SK-N-SH treated with all-trans-retinoic acid at 6 μM for 48 hours (cell line): ENCODE measurements at regions not wholly inside any gene's neighbourhood (a gene's known extent, or its start where the extent isn't known, plus 50 kb on each side); places are given as distances from the start of the nearest gene placed in this dataset.

Experiments used
- ATAC-seq: fragments of 200-7000 bp; cut with Tn5 transposase; 3 replicates; pipeline ENCODE4 v1.9.1; 2020; ENCODE audit warnings: mild to moderate bottlenecking, moderate library complexity
- BACH2 ChIP-seq: fragments of 250-450 bp; sonication (Bioruptor Pico); IDR thresholded peaks from 2 replicates; pipeline ENCODE4 v1.9.0; 2021; ENCODE audit warnings: mild to moderate bottlenecking, borderline replicate concordance
- CSDC2 ChIP-seq: fragments of 250-450 bp; sonication (Bioruptor Pico); IDR thresholded peaks from 2 replicates; pipeline ENCODE4 v1.5.0; 2020; ENCODE audit warnings: mild to moderate bottlenecking, moderate library complexity
- ESRRG ChIP-seq: fragments of 250-450 bp; sonication (Bioruptor Pico); IDR thresholded peaks from 2 replicates; pipeline ENCODE4 v1.6.1; 2021; ENCODE audit warnings: mild to moderate bottlenecking
- GLIS3 ChIP-seq: fragments of 250-450 bp; sonication (Bioruptor Pico); IDR thresholded peaks from 2 replicates; pipeline ENCODE4 v1.5.0; 2020; ENCODE audit warnings: mild to moderate bottlenecking, moderate library complexity
- ISL1 ChIP-seq: fragments of 250-450 bp; sonication (Bioruptor Pico); IDR thresholded peaks from 2 replicates; pipeline ENCODE4 v2.1.2; 2022; ENCODE audit warnings: mild to moderate bottlenecking, moderate library complexity
- PPARA ChIP-seq: fragments of 250-450 bp; sonication (Bioruptor Pico); IDR thresholded peaks from 2 replicates; pipeline ENCODE4 v1.5.0; 2020; ENCODE audit warnings: mild to moderate bottlenecking, borderline replicate concordance
- RARB ChIP-seq: fragments of 250-450 bp; sonication (Bioruptor Pico); IDR thresholded peaks from 2 replicates; pipeline ENCODE4 v1.8.0; 2021; ENCODE audit warnings: mild to moderate bottlenecking, moderate library complexity
- TOX ChIP-seq: fragments of 250-450 bp; sonication (Bioruptor Pico); IDR thresholded peaks from 2 replicates; pipeline ENCODE4 v1.8.0; 2021; ENCODE audit warnings: mild to moderate bottlenecking, moderate library complexity, borderline replicate concordance
- ZC3H10 ChIP-seq: fragments of 250-450 bp; sonication (Bioruptor Pico); IDR thresholded peaks from 2 replicates; pipeline ENCODE4 v1.5.1; 2021; ENCODE audit warnings: mild to moderate bottlenecking, moderate library complexity
- ZNF565 ChIP-seq: fragments of 450-650 bp; formaldehyde crosslinking; conservative IDR thresholded peaks from 2 replicates; pipeline ENCODE4 v1.5.0; 2020; ENCODE audit warnings: low read depth, mild to moderate bottlenecking, moderate library complexity
- ZNF70 ChIP-seq: fragments of 450-650 bp; formaldehyde crosslinking; IDR thresholded peaks from 2 replicates; pipeline ENCODE4 v1.5.0; 2020; ENCODE audit warnings: mild to moderate bottlenecking, moderate library complexity
- ZNF8 ChIP-seq: fragments of 450-650 bp; formaldehyde crosslinking; IDR thresholded peaks from 2 replicates; pipeline ENCODE4 v1.5.0; 2020; ENCODE audit warnings: mild to moderate bottlenecking, moderate library complexity
- TF ChIP-seq, protein P1 (sequence below): fragments of 250-450 bp; sonication (Bioruptor Pico); IDR thresholded peaks from 2 replicates; pipeline ENCODE4 v1.5.1; 2020; ENCODE audit warnings: low read depth, mild to moderate bottlenecking, moderate library complexity
- TF ChIP-seq, protein P2 (sequence below): fragments of 250-450 bp; sonication (Bioruptor Pico); IDR thresholded peaks from 2 replicates; pipeline ENCODE4 v1.8.0; 2021; ENCODE audit warnings: low read depth, mild to moderate bottlenecking, moderate library complexity, borderline replicate concordance
- TF ChIP-seq, protein P3 (sequence below): fragments of 250-450 bp; sonication (Bioruptor Pico); IDR thresholded peaks from 2 replicates; pipeline ENCODE4 v1.5.1; 2021; ENCODE audit warnings: mild to moderate bottlenecking, moderate library complexity
- TF ChIP-seq, protein P4 (sequence below): fragments of 250-450 bp; sonication (Bioruptor Pico); IDR thresholded peaks from 2 replicates; pipeline ENCODE4 v1.5.0; 2020; ENCODE audit warnings: mild to moderate bottlenecking, moderate library complexity
- TF ChIP-seq, protein P5 (sequence below): fragments of 250-450 bp; sonication (Bioruptor Pico); IDR thresholded peaks from 2 replicates; pipeline ENCODE4 v1.8.0; 2020; ENCODE audit warnings: mild to moderate bottlenecking, moderate library complexity, borderline replicate concordance

DNA sequence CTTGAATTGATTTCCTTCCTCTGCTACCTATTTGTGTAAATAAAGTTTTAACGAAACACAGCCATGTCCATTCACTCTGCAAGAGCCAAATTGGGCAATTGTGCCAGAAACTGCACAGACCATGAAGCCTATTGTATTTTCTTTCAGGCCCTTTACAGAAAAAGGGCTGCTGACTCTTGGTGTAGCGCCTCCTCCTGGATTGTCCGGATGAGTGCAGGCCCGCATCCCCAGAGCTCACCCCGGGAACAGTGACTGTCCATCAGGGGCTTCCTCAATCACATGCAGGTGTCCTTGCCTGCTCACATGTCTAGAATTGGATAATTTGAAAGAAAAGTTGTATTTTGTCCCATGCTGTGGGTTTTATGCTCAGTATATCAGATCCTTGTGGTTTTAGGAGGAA lies 1282.2 kb downstream of the AACS start:
- no peak for ATAC-seq
- TF ChIP-seq ZNF70 (CRISPR knock-in tag) (no peak), RARB (CRISPR knock-in tag) (no peak), ESRRG (no peak), ZC3H10 (CRISPR knock-in tag) (no peak), PPARA (CRISPR knock-in tag) (no peak), CSDC2 (CRISPR knock-in tag) (no peak), ISL1 (CRISPR knock-in tag) (no peak), ZNF8 (CRISPR knock-in tag) (no peak)
- TF ChIP-seq, protein P1, sequence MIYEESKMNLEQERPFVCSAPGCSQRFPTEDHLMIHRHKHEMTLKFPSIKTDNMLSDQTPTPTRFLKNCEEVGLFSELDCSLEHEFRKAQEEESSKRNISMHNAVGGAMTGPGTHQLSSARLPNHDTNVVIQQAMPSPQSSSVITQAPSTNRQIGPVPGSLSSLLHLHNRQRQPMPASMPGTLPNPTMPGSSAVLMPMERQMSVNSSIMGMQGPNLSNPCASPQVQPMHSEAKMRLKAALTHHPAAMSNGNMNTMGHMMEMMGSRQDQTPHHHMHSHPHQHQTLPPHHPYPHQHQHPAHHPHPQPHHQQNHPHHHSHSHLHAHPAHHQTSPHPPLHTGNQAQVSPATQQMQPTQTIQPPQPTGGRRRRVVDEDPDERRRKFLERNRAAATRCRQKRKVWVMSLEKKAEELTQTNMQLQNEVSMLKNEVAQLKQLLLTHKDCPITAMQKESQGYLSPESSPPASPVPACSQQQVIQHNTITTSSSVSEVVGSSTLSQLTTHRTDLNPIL (CRISPR knock-in tag) = no peak
- TF ChIP-seq, protein P2, sequence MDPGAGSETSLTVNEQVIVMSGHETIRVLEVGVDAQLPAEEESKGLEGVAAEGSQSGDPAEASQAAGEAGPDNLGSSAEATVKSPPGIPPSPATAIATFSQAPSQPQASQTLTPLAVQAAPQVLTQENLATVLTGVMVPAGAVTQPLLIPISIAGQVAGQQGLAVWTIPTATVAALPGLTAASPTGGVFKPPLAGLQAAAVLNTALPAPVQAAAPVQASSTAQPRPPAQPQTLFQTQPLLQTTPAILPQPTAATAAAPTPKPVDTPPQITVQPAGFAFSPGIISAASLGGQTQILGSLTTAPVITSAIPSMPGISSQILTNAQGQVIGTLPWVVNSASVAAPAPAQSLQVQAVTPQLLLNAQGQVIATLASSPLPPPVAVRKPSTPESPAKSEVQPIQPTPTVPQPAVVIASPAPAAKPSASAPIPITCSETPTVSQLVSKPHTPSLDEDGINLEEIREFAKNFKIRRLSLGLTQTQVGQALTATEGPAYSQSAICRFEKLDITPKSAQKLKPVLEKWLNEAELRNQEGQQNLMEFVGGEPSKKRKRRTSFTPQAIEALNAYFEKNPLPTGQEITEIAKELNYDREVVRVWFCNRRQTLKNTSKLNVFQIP (CRISPR knock-in tag) = no peak
- TF ChIP-seq, protein P3, sequence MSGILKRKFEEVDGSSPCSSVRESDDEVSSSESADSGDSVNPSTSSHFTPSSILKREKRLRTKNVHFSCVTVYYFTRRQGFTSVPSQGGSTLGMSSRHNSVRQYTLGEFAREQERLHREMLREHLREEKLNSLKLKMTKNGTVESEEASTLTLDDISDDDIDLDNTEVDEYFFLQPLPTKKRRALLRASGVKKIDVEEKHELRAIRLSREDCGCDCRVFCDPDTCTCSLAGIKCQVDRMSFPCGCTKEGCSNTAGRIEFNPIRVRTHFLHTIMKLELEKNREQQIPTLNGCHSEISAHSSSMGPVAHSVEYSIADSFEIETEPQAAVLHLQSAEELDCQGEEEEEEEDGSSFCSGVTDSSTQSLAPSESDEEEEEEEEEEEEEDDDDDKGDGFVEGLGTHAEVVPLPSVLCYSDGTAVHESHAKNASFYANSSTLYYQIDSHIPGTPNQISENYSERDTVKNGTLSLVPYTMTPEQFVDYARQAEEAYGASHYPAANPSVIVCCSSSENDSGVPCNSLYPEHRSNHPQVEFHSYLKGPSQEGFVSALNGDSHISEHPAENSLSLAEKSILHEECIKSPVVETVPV (CRISPR knock-in tag) = no peak
- TF ChIP-seq, protein P4, sequence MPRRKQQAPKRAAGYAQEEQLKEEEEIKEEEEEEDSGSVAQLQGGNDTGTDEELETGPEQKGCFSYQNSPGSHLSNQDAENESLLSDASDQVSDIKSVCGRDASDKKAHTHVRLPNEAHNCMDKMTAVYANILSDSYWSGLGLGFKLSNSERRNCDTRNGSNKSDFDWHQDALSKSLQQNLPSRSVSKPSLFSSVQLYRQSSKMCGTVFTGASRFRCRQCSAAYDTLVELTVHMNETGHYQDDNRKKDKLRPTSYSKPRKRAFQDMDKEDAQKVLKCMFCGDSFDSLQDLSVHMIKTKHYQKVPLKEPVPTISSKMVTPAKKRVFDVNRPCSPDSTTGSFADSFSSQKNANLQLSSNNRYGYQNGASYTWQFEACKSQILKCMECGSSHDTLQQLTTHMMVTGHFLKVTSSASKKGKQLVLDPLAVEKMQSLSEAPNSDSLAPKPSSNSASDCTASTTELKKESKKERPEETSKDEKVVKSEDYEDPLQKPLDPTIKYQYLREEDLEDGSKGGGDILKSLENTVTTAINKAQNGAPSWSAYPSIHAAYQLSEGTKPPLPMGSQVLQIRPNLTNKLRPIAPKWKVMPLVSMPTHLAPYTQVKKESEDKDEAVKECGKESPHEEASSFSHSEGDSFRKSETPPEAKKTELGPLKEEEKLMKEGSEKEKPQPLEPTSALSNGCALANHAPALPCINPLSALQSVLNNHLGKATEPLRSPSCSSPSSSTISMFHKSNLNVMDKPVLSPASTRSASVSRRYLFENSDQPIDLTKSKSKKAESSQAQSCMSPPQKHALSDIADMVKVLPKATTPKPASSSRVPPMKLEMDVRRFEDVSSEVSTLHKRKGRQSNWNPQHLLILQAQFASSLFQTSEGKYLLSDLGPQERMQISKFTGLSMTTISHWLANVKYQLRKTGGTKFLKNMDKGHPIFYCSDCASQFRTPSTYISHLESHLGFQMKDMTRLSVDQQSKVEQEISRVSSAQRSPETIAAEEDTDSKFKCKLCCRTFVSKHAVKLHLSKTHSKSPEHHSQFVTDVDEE (CRISPR knock-in tag) = no peak

DNA sequence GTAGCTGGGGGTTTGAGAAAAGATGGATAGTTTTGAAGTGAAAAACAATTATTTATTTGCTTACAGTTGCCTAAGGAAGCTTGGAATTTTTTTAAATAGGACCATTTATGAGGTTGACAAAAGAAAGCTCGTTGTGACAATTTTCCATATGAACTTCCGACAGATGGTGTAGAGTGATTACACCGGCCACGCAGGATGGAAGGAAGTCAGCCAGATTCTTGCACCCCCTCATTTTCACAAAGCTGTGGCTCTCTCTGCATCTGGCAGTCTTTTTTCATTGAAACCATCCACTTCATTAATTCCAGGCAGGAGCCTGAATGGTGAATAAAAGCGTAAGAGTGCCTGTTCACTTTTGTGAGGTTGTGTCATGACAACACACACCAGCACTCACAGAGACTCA lies 1284.1 kb downstream of the AACS start:
- no peak for ATAC-seq
- TF ChIP-seq, protein P2 (CRISPR knock-in tag) = no peak
- TF ChIP-seq ZNF70 (CRISPR knock-in tag) (no peak), ISL1 (CRISPR knock-in tag) (no peak), ESRRG (no peak), TOX (CRISPR knock-in tag) (no peak), GLIS3 (no peak), PPARA (CRISPR knock-in tag) (no peak), ZNF565 (no peak), BACH2 (no peak), ZNF8 (CRISPR knock-in tag) (no peak)
- TF ChIP-seq, protein P1 (CRISPR knock-in tag) = no peak
- TF ChIP-seq, protein P4 (CRISPR knock-in tag) = no peak
- TF ChIP-seq, protein P5, sequence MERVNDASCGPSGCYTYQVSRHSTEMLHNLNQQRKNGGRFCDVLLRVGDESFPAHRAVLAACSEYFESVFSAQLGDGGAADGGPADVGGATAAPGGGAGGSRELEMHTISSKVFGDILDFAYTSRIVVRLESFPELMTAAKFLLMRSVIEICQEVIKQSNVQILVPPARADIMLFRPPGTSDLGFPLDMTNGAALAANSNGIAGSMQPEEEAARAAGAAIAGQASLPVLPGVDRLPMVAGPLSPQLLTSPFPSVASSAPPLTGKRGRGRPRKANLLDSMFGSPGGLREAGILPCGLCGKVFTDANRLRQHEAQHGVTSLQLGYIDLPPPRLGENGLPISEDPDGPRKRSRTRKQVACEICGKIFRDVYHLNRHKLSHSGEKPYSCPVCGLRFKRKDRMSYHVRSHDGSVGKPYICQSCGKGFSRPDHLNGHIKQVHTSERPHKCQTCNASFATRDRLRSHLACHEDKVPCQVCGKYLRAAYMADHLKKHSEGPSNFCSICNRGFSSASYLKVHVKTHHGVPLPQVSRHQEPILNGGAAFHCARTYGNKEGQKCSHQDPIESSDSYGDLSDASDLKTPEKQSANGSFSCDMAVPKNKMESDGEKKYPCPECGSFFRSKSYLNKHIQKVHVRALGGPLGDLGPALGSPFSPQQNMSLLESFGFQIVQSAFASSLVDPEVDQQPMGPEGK = no peak
- TF ChIP-seq, all 23 proteins: peak for 0
